SU-DHL-6 (cell line): ENCODE measurements at regions not wholly inside any gene's neighbourhood (a gene's known extent, or its start where the extent isn't known, plus 50 kb on each side); places are given as distances from the start of the nearest gene placed in this dataset.

Source experiments
- H2AFZ ChIP-seq: fragments of 200-600 bp; sonication (generic); 2 replicates; pipeline ENCODE4 v1.6.1; 2014; ENCODE audit warnings: low read depth, mild to moderate bottlenecking, moderate library complexity, mixed read lengths, antibody characterized with exemption, low read length; ENCODE audit not compliant: severe bottlenecking
- H3F3A ChIP-seq: fragments of 200-600 bp; shearing (Covaris generic); 2 replicates; pipeline ENCODE4 v1.6.0; 2016; ENCODE audit warnings: antibody characterized with exemption, mild to moderate bottlenecking; ENCODE audit not compliant: insufficient read depth
- H3K27ac ChIP-seq: fragments of 200-600 bp; sonication (generic); 2 replicates; pipeline ENCODE4 v1.5.1; 2016; ENCODE audit warnings: low read depth, mild to moderate bottlenecking, low read length, moderate library complexity, mixed read lengths
- H3K27me3 ChIP-seq: fragments of 200-600 bp; sonication (generic), shearing (Covaris generic); 2 replicates; pipeline ENCODE4 v1.6.0; 2014; ENCODE audit warnings: mild to moderate bottlenecking, low read length
- H3K36me3 ChIP-seq: fragments of 200-600 bp; sonication (generic); 2 replicates; pipeline ENCODE4 v1.6.1; 2014; ENCODE audit warnings: mild to moderate bottlenecking, low read length, mixed read lengths
- H3K4me2 ChIP-seq: fragments of 300-600, 200-600 bp; shearing (Covaris generic), sonication (generic); 2 replicates; pipeline ENCODE4 v1.6.0; 2014; ENCODE audit warnings: low read length, low read depth, mild to moderate bottlenecking; ENCODE audit not compliant: poor library complexity, severe bottlenecking
- H3K4me3 ChIP-seq: fragments of 200-600 bp; sonication (generic); 2 replicates; pipeline ENCODE4 v1.5.1; 2014; ENCODE audit warnings: antibody characterized with exemption, low read length, mild to moderate bottlenecking, mixed read lengths; ENCODE audit not compliant: insufficient read depth, poor library complexity, severe bottlenecking
- H3K79me2 ChIP-seq: fragments of 200-600 bp; sonication (generic); 2 replicates; pipeline ENCODE4 v1.6.1; 2014; ENCODE audit warnings: mild to moderate bottlenecking, low read length, moderate library complexity; ENCODE audit not compliant: insufficient read depth
- H3K9ac ChIP-seq: fragments of 200-600 bp; sonication (generic); 2 replicates; pipeline ENCODE4 v1.7.0; 2014; ENCODE audit warnings: mild to moderate bottlenecking, low read length
- H3K9me2 ChIP-seq: fragments of 200-600 bp; sonication (generic); replicated peaks from 2 replicates; pipeline ENCODE4 v1.6.1; 2014; ENCODE audit warnings: low read length; ENCODE audit not compliant: insufficient read depth
- H3K9me3 ChIP-seq: fragments of 200-600 bp; sonication (generic); 2 replicates; pipeline ENCODE4 v1.6.1; 2014; ENCODE audit warnings: low read length, mixed read lengths; ENCODE audit not compliant: insufficient read depth
- H4K20me1 ChIP-seq: fragments of 200-600 bp; sonication (generic); 2 replicates; pipeline ENCODE4 v1.6.1; 2014; ENCODE audit warnings: low read depth, mild to moderate bottlenecking, antibody characterized with exemption, low read length, moderate library complexity, mixed read lengths
- EZH2phosphoT487 ChIP-seq: fragments of 200-600 bp; sonication (generic), shearing (Covaris generic); conservative IDR thresholded peaks from 2 replicates; pipeline ENCODE4 v1.6.1; 2018; ENCODE audit warnings: mild to moderate bottlenecking, antibody characterized with exemption, low read length, moderate library complexity, mixed read lengths
- TF ChIP-seq, protein P1 (sequence below): fragments of 200-600 bp; sonication (generic); IDR thresholded peaks from one replicate; pipeline ENCODE4 v1.5.1; 2017; ENCODE audit warnings: antibody characterized with exemption, mild to moderate bottlenecking, low read length, moderate library complexity; ENCODE audit not compliant: insufficient read depth, poor library complexity, severe bottlenecking

DNA sequence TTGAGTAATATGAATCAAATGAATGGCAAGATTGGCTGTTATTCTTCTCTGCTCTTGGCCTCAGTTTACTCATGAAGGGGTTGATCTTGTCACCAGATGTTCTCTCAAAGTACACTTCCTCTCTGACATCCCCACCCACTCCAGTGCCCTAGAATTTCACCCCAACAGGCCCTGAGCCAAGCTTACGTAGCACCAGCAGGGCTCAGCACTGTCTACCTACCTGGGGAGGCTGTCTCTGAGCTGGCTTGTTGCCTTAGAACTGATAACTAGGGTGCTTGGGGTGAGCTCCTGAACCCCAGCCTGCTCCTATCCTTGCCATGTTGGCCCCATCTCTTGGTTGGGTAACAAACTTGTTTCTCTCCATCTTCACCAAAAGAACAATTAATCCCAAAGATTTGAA is 159.1 kb upstream of the USP24 start:
- H3K9ac ChIP-seq, result no peak overlapping the region
- H3K36me3 ChIP-seq, result no peaks in the 10 kb centered on the region
- H3K4me3 ChIP-seq, result no peak overlapping the region
- TF ChIP-seq, protein P1, sequence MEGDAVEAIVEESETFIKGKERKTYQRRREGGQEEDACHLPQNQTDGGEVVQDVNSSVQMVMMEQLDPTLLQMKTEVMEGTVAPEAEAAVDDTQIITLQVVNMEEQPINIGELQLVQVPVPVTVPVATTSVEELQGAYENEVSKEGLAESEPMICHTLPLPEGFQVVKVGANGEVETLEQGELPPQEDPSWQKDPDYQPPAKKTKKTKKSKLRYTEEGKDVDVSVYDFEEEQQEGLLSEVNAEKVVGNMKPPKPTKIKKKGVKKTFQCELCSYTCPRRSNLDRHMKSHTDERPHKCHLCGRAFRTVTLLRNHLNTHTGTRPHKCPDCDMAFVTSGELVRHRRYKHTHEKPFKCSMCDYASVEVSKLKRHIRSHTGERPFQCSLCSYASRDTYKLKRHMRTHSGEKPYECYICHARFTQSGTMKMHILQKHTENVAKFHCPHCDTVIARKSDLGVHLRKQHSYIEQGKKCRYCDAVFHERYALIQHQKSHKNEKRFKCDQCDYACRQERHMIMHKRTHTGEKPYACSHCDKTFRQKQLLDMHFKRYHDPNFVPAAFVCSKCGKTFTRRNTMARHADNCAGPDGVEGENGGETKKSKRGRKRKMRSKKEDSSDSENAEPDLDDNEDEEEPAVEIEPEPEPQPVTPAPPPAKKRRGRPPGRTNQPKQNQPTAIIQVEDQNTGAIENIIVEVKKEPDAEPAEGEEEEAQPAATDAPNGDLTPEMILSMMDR, result no peak
- TF ChIP-seq EZH2phosphoT487, result no peak
- no peaks in the 10 kb centered on the region for H3K27me3 ChIP-seq
- H3K79me2 ChIP-seq, result no peaks in the 10 kb centered on the region
- H3K9me2 ChIP-seq, result no peaks in the 10 kb centered on the region
- H3F3A ChIP-seq, result no peaks in the 10 kb centered on the region
- H4K20me1 ChIP-seq, result no peaks in the 10 kb centered on the region
- H3K4me2 ChIP-seq, result no peak overlapping the region
- no peak overlapping the region for H2AFZ ChIP-seq
- no peaks in the 10 kb centered on the region for H3K9me3 ChIP-seq
- H3K27ac ChIP-seq, result no peak overlapping the region

DNA sequence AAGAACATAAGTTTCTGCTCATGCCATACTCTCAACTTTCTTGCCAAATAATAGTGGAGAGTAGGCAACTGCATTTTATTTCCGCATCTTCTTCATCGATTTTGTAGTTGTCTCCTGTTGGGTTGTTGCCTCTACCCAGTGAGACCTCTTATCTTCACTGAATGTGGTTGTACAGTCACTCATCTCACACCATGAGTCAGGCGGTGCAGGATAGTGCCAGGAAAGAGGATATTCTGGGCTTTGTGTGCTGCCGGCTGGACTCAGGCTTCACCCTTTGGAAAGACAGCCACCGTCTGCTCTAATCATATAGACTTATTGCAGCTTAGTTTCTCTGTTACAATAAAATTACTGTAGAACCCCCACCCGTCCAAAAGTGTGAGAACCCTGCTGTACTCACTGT is 154.3 kb upstream of the USP24 start:
- no peaks in the 10 kb centered on the region for H3K9me2 ChIP-seq
- TF ChIP-seq, protein P1, result no peak
- no peak for TF ChIP-seq EZH2phosphoT487
- no peaks in the 10 kb centered on the region for H3K36me3 ChIP-seq
- no peaks in the 10 kb centered on the region for H3K27me3 ChIP-seq
- H3F3A ChIP-seq, result no peaks in the 10 kb centered on the region
- H3K4me3 ChIP-seq, result no peak overlapping the region
- no peaks in the 10 kb centered on the region for H4K20me1 ChIP-seq
- H3K4me2 ChIP-seq, result no peak overlapping the region
- no peaks in the 10 kb centered on the region for H3K79me2 ChIP-seq
- no peak overlapping the region for H3K9ac ChIP-seq
- H3K9me3 ChIP-seq, result no peaks in the 10 kb centered on the region
- H2AFZ ChIP-seq, result no peak overlapping the region
- no peak overlapping the region for H3K27ac ChIP-seq

GRCh38 chr1:55368698-55369097 is 153.5 kb upstream of the USP24 start:
- TF ChIP-seq, protein P1, result no peak
- TF ChIP-seq EZH2phosphoT487, result no peak
- H3K4me3 ChIP-seq, result no peak overlapping the region
- no peak overlapping the region for H3K27ac ChIP-seq

DNA sequence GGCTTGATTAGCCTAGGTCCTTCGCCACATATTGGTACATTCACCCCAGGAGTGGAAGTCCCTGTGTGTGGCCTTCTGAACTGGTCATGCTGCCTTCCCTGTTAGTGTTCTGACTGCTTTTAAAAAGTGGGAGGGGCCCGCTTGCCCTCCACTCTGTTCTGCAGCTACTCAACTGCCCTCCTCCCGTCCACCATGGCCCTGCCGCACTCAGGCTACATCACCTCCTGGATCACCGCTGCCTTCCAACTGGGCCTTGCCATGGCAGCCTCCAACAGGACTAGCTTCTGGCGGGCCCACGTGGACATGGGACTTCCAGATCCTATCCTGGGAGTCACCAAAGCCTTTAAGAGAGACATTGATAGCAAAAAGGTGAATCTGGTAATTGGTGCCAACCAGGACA is 152.1 kb upstream of the USP24 start:
- H3K27me3 ChIP-seq, result no peaks in the 10 kb centered on the region
- no peak overlapping the region for H3K4me3 ChIP-seq
- H3K9ac ChIP-seq, result no peak overlapping the region
- no peaks in the 10 kb centered on the region for H3K9me2 ChIP-seq
- no peaks in the 10 kb centered on the region for H3F3A ChIP-seq
- no peak for TF ChIP-seq EZH2phosphoT487
- TF ChIP-seq, protein P1, result no peak
- no peaks in the 10 kb centered on the region for H4K20me1 ChIP-seq
- H3K9me3 ChIP-seq, result no peaks in the 10 kb centered on the region
- no peaks in the 10 kb centered on the region for H3K79me2 ChIP-seq
- no peak overlapping the region for H3K27ac ChIP-seq
- no peak overlapping the region for H3K4me2 ChIP-seq
- H2AFZ ChIP-seq, result no peak overlapping the region
- H3K36me3 ChIP-seq, result no peaks in the 10 kb centered on the region

More at GRCh38 chr1:55368698-55369097, 153.5 kb upstream of the USP24 start:
- no peak overlapping the region for H2AFZ ChIP-seq
- no peaks in the 10 kb centered on the region for H3K27me3 ChIP-seq
- no peaks in the 10 kb centered on the region for H4K20me1 ChIP-seq
- no peaks in the 10 kb centered on the region for H3K9me2 ChIP-seq
- H3K79me2 ChIP-seq, result no peaks in the 10 kb centered on the region
- H3K4me2 ChIP-seq, result no peak overlapping the region
- no peaks in the 10 kb centered on the region for H3K9me3 ChIP-seq
- no peaks in the 10 kb centered on the region for H3K36me3 ChIP-seq
- no peaks in the 10 kb centered on the region for H3F3A ChIP-seq
- H3K9ac ChIP-seq, result no peak overlapping the region
